HG02885 (cell line): ENCODE measurements at regions not wholly inside any gene's neighbourhood (a gene's known extent, or its start where the extent isn't known, plus 50 kb on each side); places are given as distances from the start of the nearest gene placed in this dataset.
"Not testable (repeated sequence)": the region's sequence is repeated elsewhere in the genome, so short reads cannot be mapped to it uniquely, and the experiment has no call there.

Source experiments
- ATAC-seq: cut with Tn5 transposase; IDR thresholded peaks from one replicate; pipeline ENCODE4 v1.9.1; 2021; ENCODE audit warnings: mild to moderate bottlenecking; ENCODE audit not compliant: unreplicated experiment, poor library complexity

GRCh38 chr17:33914125-33914524 lies 341.0 kb upstream of the CCL2 start:
- no peak for ATAC-seq

- no peak for ATAC-seq
Observed at GRCh38 chr17:33922971-33923370, 332.1 kb upstream of the CCL2 start.

GRCh38 chr17:33924104-33924503 lies 331.0 kb upstream of the CCL2 start:
- ATAC-seq: no peak

GRCh38 chr17:33925649-33926048 lies 329.4 kb upstream of the CCL2 start:
- no peak for ATAC-seq

GRCh38 chr17:33927732-33928133 lies 327.4 kb upstream of the CCL2 start:
- ATAC-seq: no peak

- ATAC-seq: no peak
Observed at GRCh38 chr17:33929181-33929724, 325.8 kb upstream of the CCL2 start.

- ATAC-seq: not testable (repeated sequence)
Observed at GRCh38 chr17:33931148-33931814, 323.8 kb upstream of the CCL2 start.

GRCh38 chr17:33932996-33933395 lies 322.1 kb upstream of the CCL2 start:
- no peak for ATAC-seq

GRCh38 chr17:33933576-33933975 lies 321.5 kb upstream of the CCL2 start:
- ATAC-seq: no peak

GRCh38 chr17:33934696-33935095 lies 320.4 kb upstream of the CCL2 start:
- no peak for ATAC-seq

- no peak for ATAC-seq
Observed at GRCh38 chr17:33935822-33936221, 319.3 kb upstream of the CCL2 start.

- no peak for ATAC-seq
Observed at GRCh38 chr17:33936764-33937163, 318.3 kb upstream of the CCL2 start.

GRCh38 chr17:33939959-33940358 lies 315.1 kb upstream of the CCL2 start:
- ATAC-seq: no peak

GRCh38 chr17:33940769-33941370 lies 314.2 kb upstream of the CCL2 start:
- ATAC-seq: no peak

GRCh38 chr17:33941744-33942143 lies 313.3 kb upstream of the CCL2 start:
- no peak for ATAC-seq

- ATAC-seq: no peak
Observed at GRCh38 chr17:33942414-33942813, 312.7 kb upstream of the CCL2 start.

- no peak for ATAC-seq
Observed at GRCh38 chr17:33944412-33944811, 310.7 kb upstream of the CCL2 start.

GRCh38 chr17:33944826-33945225 lies 310.3 kb upstream of the CCL2 start:
- ATAC-seq: no peak

- ATAC-seq: no peak
Observed at GRCh38 chr17:33945646-33946546, 309.2 kb upstream of the CCL2 start.

GRCh38 chr17:33947762-33948161 lies 307.3 kb upstream of the CCL2 start:
- ATAC-seq: no peak

- ATAC-seq: no peak
Observed at GRCh38 chr17:33948309-33948708, 306.8 kb upstream of the CCL2 start.
